H1 (cell line): ENCODE measurements at regions not wholly inside any gene's neighbourhood (a gene's known extent, or its start where the extent isn't known, plus 50 kb on each side); places are given as distances from the start of the nearest gene placed in this dataset.

ENCODE experiments used
- ASH2L ChIP-seq: fragments of 200-600, 300-600 bp; sonication (generic); IDR thresholded peaks from one replicate; pipeline ENCODE4 v1.7.1; 2017; ENCODE audit warnings: low read length
- CREB1 ChIP-seq: IDR thresholded peaks from 2 replicates; pipeline ENCODE4 v1.6.1; 2012; ENCODE audit warnings: inconsistent platforms
- HDAC6 ChIP-seq: IDR thresholded peaks from one replicate; pipeline ENCODE4 v1.7.1; 2012; ENCODE audit warnings: low read depth, mild to moderate bottlenecking, inconsistent platforms, low read length, moderate library complexity
- MAX ChIP-seq: IDR thresholded peaks from 2 replicates; pipeline ENCODE4 v1.6.1; 2012; ENCODE audit warnings: inconsistent platforms
- TBP ChIP-seq: IDR thresholded peaks from 2 replicates; pipeline ENCODE4 v1.6.1; 2011; ENCODE audit warnings: low read depth, low read length, improper control_type of control experiment

DNA sequence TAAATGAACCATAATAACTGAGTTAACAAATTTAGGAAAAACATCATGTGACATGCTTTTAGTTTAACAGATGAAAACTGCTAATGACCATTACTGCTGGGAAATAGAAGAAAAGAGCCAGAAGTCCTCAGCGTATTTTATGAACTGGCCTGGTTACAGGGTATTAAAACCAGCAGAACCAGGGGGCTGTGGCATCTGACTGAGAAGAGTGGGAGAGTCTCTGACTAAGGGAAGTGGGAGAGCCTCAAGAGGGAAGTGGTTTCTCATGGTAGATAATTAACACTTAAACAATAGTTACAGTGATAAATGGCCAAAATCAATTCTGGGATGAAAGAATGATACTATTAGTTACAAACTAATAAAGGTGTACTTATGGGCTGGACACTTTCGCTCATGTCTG is 79.8 kb downstream of the RBMY1D start (continued):
- no peak for TF ChIP-seq HDAC6
- no peak for TF ChIP-seq CREB1
- no peak for TF ChIP-seq TBP
- TF ChIP-seq MAX, result no peak
- TF ChIP-seq ASH2L, result no peak
- TF ChIP-seq, all 59 proteins: peak for 0
